ENCODE measurements at regions not wholly inside any gene's neighbourhood (a gene's known extent, or its start where the extent isn't known, plus 50 kb on each side); places are given as distances from the start of the nearest gene placed in this dataset.

- no peak for TF ChIP-seq SNAI2 (CRISPR knock-in tag; IDR thresholded peaks at IDR 0.05)
- TF ChIP-seq ESRRG (CRISPR knock-in tag; IDR thresholded peaks at IDR 0.05) = no peak
- TF ChIP-seq ARNTL (CRISPR knock-in tag; IDR thresholded peaks at IDR 0.05; ENCODE audit: borderline replicate concordance, low read depth) = no peak
- TF ChIP-seq PATZ1 (CRISPR knock-in tag; IDR thresholded peaks at IDR 0.05; ENCODE audit: borderline replicate concordance) = no peak
- no peak for TF ChIP-seq ZFP3 (CRISPR knock-in tag; IDR thresholded peaks at IDR 0.05)
- no peak for TF ChIP-seq ZC3H10 (CRISPR knock-in tag; IDR thresholded peaks at IDR 0.05)
- no peak for TF ChIP-seq CSDC2 (CRISPR knock-in tag; IDR thresholded peaks at IDR 0.05)
- no peak for TF ChIP-seq BACH2 (CRISPR knock-in tag; IDR thresholded peaks at IDR 0.05; ENCODE audit: borderline replicate concordance)
- no peak for TF ChIP-seq TSHZ2 (CRISPR knock-in tag; IDR thresholded peaks at IDR 0.05)
- no peak for TF ChIP-seq OSR1 (CRISPR knock-in tag; IDR thresholded peaks at IDR 0.05)
These were observed 274.9 kb downstream of the HAO1 start for GRCh38 chr20:7665376-7665775.

Data from SK-N-SH treated with all-trans-retinoic acid at 6 μM for 48 hours (cell line).